Hepatocyte (in vitro differentiated cells): ENCODE measurements at regions not wholly inside any gene's neighbourhood (a gene's known extent, or its start where the extent isn't known, plus 50 kb on each side); places are given as distances from the start of the nearest gene placed in this dataset.

Experiments used
- DNase-seq: peaks from one replicate; pipeline ENCODE4 v3.0.0-alpha.2; 2016; ENCODE audit warnings: low spot score
- H2AFZ ChIP-seq: fragments of 200-600 bp; sonication (generic); 2 replicates; pipeline ENCODE4 v1.6.0; 2016; ENCODE audit warnings: antibody characterized with exemption, mild to moderate bottlenecking
- H3K27ac ChIP-seq: fragments of 200-600 bp; sonication (generic); 2 replicates; pipeline ENCODE4 v1.5.1; 2016; ENCODE audit warnings: mild to moderate bottlenecking
- H3K27me3 ChIP-seq: fragments of 200-600 bp; sonication (generic); 2 replicates; pipeline ENCODE4 v1.6.1; 2016
- H3K36me3 ChIP-seq: fragments of 200-600 bp; sonication (generic); replicated peaks from 2 replicates; pipeline ENCODE4 v1.5.1; 2016; ENCODE audit warnings: low read depth; ENCODE audit not compliant: insufficient read depth
- H3K4me1 ChIP-seq: fragments of 200-600 bp; sonication (generic); 2 replicates; pipeline ENCODE4 v1.5.1; 2016; ENCODE audit warnings: mild to moderate bottlenecking, moderate library complexity; ENCODE audit not compliant: insufficient read depth
- H3K4me2 ChIP-seq: fragments of 200-600 bp; sonication (generic); 2 replicates; pipeline ENCODE4 v1.6.0; 2016
- H3K4me3 ChIP-seq: fragments of 200-600 bp; sonication (generic); 2 replicates; pipeline ENCODE4 v1.5.1; 2016; ENCODE audit warnings: mild to moderate bottlenecking
- H3K79me2 ChIP-seq: fragments of 200-600 bp; sonication (generic); 2 replicates; pipeline ENCODE4 v1.6.0; 2017; ENCODE audit warnings: mild to moderate bottlenecking
- H3K9me2 ChIP-seq: fragments of 200-600 bp; sonication (generic); replicated peaks from 2 replicates; pipeline ENCODE4 v1.6.0; 2017; ENCODE audit warnings: mild to moderate bottlenecking; ENCODE audit not compliant: insufficient read depth
- H3K9me3 ChIP-seq: fragments of 200-600 bp; sonication (generic); 2 replicates; pipeline ENCODE4 v1.5.1; 2016; ENCODE audit warnings: low read depth, mild to moderate bottlenecking
- H4K20me1 ChIP-seq: fragments of 200-600 bp; sonication (generic); 2 replicates; pipeline ENCODE4 v1.6.0; 2016; ENCODE audit warnings: mild to moderate bottlenecking; ENCODE audit not compliant: insufficient read depth, poor library complexity, severe bottlenecking
- EZH2 ChIP-seq: fragments of 200-600 bp; sonication (generic); IDR thresholded peaks from 2 replicates; pipeline ENCODE4 v1.6.1; 2016; ENCODE audit warnings: antibody characterized with exemption, mild to moderate bottlenecking, borderline replicate concordance
- EZH2phosphoT487 ChIP-seq: fragments of 200-600 bp; sonication (generic); IDR thresholded peaks from one replicate; pipeline ENCODE4 v1.6.1; 2018; ENCODE audit warnings: antibody characterized with exemption, mild to moderate bottlenecking, low read depth, moderate library complexity; ENCODE audit not compliant: unreplicated experiment, severe bottlenecking
- WGBS: methylation state at CpG from one replicate; pipeline ENCODE4 v1.1.6; 2016; ENCODE audit warnings: low lambda C conversion rate; ENCODE audit errors: missing lambda C conversion rate; 5-methylcytosine and 5-hydroxymethylcytosine counted together
- TF ChIP-seq, protein P1 (sequence below): fragments of 200-600 bp; sonication (generic); IDR thresholded peaks from 2 replicates; pipeline ENCODE4 v1.5.1; 2016; ENCODE audit warnings: antibody characterized with exemption, mild to moderate bottlenecking; ENCODE audit not compliant: poor library complexity

GRCh38 chr2:7691961-7692656, 774.9 kb downstream of the RNF144A start:
- Histone ChIP-seq H3K4me2 (no peak overlapping the region), H3K4me1 (no peaks in the 10 kb centered on the region)
- WGBS, result 89% methylated on average over 3 of the region's 3 CpGs

GRCh38 chr2:7692657-7693161, 775.5 kb downstream of the RNF144A start:
- no peaks in the 10 kb centered on the region for H3K4me1 ChIP-seq
- WGBS, result 100% methylated on average over 1 of the region's 1 CpG
- no peak overlapping the region for H3K4me2 ChIP-seq
- H3K4me3 ChIP-seq, result no peak overlapping the region
- H3K27me3 ChIP-seq, result no peaks in the 10 kb centered on the region
- H2AFZ ChIP-seq, result no peak overlapping the region
- no peak overlapping the region for H3K27ac ChIP-seq
- no peaks in the 10 kb centered on the region for H4K20me1 ChIP-seq
- H3K36me3 ChIP-seq, result no peaks in the 10 kb centered on the region
- no peaks in the 10 kb centered on the region for H3K79me2 ChIP-seq
- TF ChIP-seq EZH2, result no peak
- TF ChIP-seq, protein P1, sequence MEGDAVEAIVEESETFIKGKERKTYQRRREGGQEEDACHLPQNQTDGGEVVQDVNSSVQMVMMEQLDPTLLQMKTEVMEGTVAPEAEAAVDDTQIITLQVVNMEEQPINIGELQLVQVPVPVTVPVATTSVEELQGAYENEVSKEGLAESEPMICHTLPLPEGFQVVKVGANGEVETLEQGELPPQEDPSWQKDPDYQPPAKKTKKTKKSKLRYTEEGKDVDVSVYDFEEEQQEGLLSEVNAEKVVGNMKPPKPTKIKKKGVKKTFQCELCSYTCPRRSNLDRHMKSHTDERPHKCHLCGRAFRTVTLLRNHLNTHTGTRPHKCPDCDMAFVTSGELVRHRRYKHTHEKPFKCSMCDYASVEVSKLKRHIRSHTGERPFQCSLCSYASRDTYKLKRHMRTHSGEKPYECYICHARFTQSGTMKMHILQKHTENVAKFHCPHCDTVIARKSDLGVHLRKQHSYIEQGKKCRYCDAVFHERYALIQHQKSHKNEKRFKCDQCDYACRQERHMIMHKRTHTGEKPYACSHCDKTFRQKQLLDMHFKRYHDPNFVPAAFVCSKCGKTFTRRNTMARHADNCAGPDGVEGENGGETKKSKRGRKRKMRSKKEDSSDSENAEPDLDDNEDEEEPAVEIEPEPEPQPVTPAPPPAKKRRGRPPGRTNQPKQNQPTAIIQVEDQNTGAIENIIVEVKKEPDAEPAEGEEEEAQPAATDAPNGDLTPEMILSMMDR, result no peak
- TF ChIP-seq EZH2phosphoT487, result no peak
- DNase-seq, result no peak
- no peaks in the 10 kb centered on the region for H3K9me2 ChIP-seq
- no peaks in the 10 kb centered on the region for H3K9me3 ChIP-seq

More at GRCh38 chr2:7691961-7692656, 774.9 kb downstream of the RNF144A start:
- H3K79me2 ChIP-seq, result no peaks in the 10 kb centered on the region
- TF ChIP-seq EZH2, result no peak
- no peak for TF ChIP-seq EZH2phosphoT487
- TF ChIP-seq, protein P1, result no peak
- no peaks in the 10 kb centered on the region for H3K9me2 ChIP-seq
- no peak overlapping the region for H3K4me3 ChIP-seq
- H3K27ac ChIP-seq, result no peak overlapping the region
- H3K9me3 ChIP-seq, result no peaks in the 10 kb centered on the region
- DNase-seq, result no peak
- no peak overlapping the region for H2AFZ ChIP-seq
- H3K36me3 ChIP-seq, result no peaks in the 10 kb centered on the region
- no peaks in the 10 kb centered on the region for H4K20me1 ChIP-seq
- no peaks in the 10 kb centered on the region for H3K27me3 ChIP-seq

GRCh38 chr2:7693246-7694075, 776.2 kb downstream of the RNF144A start:
- no peak overlapping the region for H3K4me2 ChIP-seq
- 83% methylated on average over 9 of the region's 9 CpGs for WGBS

More at GRCh38 chr2:7693246-7694075, 776.2 kb downstream of the RNF144A start:
- Histone ChIP-seq H3K36me3 (no peaks in the 10 kb centered on the region), H3K27me3 (no peaks in the 10 kb centered on the region), H3K27ac (no peak overlapping the region), H2AFZ (no peak overlapping the region), H3K79me2 (no peaks in the 10 kb centered on the region), H3K9me3 (no peaks in the 10 kb centered on the region), H3K4me1 (no peaks in the 10 kb centered on the region), H4K20me1 (no peaks in the 10 kb centered on the region), H3K9me2 (no peaks in the 10 kb centered on the region), H3K4me3 (no peak overlapping the region)
- DNase-seq, result no peak
- TF ChIP-seq EZH2phosphoT487 (no peak), EZH2 (no peak)
- TF ChIP-seq, protein P1, result no peak
